ENCODE measurements at regions not wholly inside any gene's neighbourhood (a gene's known extent, or its start where the extent isn't known, plus 50 kb on each side); places are given as distances from the start of the nearest gene placed in this dataset.

GRCh38 chr3:157807280-157807679 is 298.9 kb downstream of the SHOX2 start:
- DNase-seq (no peak), ATAC-seq (no peak)
- Mint-ChIP-seq H3K4me1 (no peaks in the 10 kb centered on the region), H3K27me3 (peaks cover 0 to 3% (median 0%) of the 10 kb centered on the region in 5 donors), H3K27ac (no peak overlapping the region), H3K9me3 (peaks cover 0 to 17% (median 6%) of the 10 kb centered on the region in 9 donors), H3K4me3 (no peak overlapping the region), H3K36me3 (no peaks in the 10 kb centered on the region)
- POLR2A ChIA-PET = no interaction called here

- H3K27me3 Mint-ChIP-seq = peaks cover 0 to 3% (median 0%) of the 10 kb centered on the region in 5 donors
- H3K27ac Mint-ChIP-seq = no peak overlapping the region
- ATAC-seq = no peak
Measured at GRCh38 chr3:157805538-157805937, 300.7 kb downstream of the SHOX2 start.

DNA sequence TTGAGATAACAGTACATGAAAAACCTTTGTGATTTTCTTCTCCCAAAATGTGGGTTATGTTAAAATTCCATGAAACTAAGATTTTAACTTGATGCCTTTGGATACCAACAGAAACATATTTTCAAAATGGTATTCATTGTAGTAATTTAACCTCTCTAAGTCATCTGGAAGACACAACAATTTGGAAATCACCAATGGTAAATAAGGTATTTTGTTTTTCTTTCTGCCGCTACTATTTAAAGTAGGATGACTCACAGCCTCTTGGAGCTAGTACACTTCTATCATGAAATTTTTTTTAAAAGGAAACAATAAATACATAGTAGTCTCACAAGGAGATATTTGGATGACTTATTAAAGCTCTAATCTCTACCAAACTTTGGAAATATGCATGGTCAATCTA is 291.6 kb upstream of the VEPH1 start:
- H3K4me3 Mint-ChIP-seq = no peak overlapping the region

More at GRCh38 chr3:157805538-157805937, 300.7 kb downstream of the SHOX2 start:
- POLR2A ChIA-PET = no interaction called here
- H3K36me3 Mint-ChIP-seq = peaks cover 0 to 9% (median 0%) of the 10 kb centered on the region in 3 donors
- H3K4me3 Mint-ChIP-seq = no peak overlapping the region
- no peaks in the 10 kb centered on the region for H3K4me1 Mint-ChIP-seq
- H3K9me3 Mint-ChIP-seq = peaks cover 12 to 32% (median 16%) of the 10 kb centered on the region in 9 donors
- no peak for DNase-seq

DNA sequence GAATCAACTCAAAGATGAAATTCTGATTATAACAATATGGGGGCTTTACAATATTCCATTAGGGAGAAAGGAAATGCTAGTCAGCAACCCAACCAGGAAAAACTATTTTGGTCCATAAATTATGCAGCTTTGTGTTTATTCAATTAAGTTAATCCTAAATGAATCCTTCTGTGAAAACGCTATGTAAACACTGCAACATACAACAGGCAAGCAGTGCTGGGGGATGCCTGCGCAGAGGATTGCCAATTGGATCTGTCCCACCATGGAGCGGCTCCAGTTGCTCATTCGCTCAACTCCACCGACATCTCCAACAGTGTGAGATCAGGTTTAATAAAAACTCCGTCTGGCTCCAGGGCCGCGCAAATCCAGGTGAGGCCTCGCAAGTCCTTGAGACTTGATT is 290.5 kb upstream of the VEPH1 start:
- no peak overlapping the region for H3K27ac Mint-ChIP-seq
- no peak overlapping the region for H3K4me3 Mint-ChIP-seq
- peaks cover 0 to 8% (median 6%) of the 10 kb centered on the region in 9 donors for H3K9me3 Mint-ChIP-seq
- POLR2A ChIA-PET = no interaction called here
- H3K36me3 Mint-ChIP-seq = no peaks in the 10 kb centered on the region
- H3K27me3 Mint-ChIP-seq = no peaks in the 10 kb centered on the region
- H3K4me1 Mint-ChIP-seq = no peaks in the 10 kb centered on the region
- DNase-seq = no peak
- no peak for ATAC-seq

More for the DNA sequence above, 291.6 kb upstream of the VEPH1 start:
- no peak overlapping the region for H3K27ac Mint-ChIP-seq
- H3K36me3 Mint-ChIP-seq = no peaks in the 10 kb centered on the region
- ATAC-seq (no peak), DNase-seq (no peak)
- no peaks in the 10 kb centered on the region for H3K4me1 Mint-ChIP-seq
- POLR2A ChIA-PET = no interaction called here
- peaks cover 0 to 17% (median 8%) of the 10 kb centered on the region in 9 donors for H3K9me3 Mint-ChIP-seq
- no peaks in the 10 kb centered on the region for H3K27me3 Mint-ChIP-seq

GRCh38 chr3:157789162-157789561 is 285.9 kb upstream of the VEPH1 start:
- H3K27ac Mint-ChIP-seq = no peak overlapping the region
- no peak for ATAC-seq

GRCh38 chr3:157786618-157787017 is 283.4 kb upstream of the VEPH1 start:
- no peaks in the 10 kb centered on the region for H3K4me1 Mint-ChIP-seq
- no peaks in the 10 kb centered on the region for H3K36me3 Mint-ChIP-seq
- DNase-seq (no peak), ATAC-seq (no peak)
- no peak overlapping the region for H3K27ac Mint-ChIP-seq
- no peak overlapping the region for H3K4me3 Mint-ChIP-seq
- POLR2A ChIA-PET = no interaction called here
- H3K27me3 Mint-ChIP-seq = no peaks in the 10 kb centered on the region
- H3K9me3 Mint-ChIP-seq = peaks cover 0 to 21% (median 0%) of the 10 kb centered on the region in 9 donors

More at GRCh38 chr3:157789162-157789561, 285.9 kb upstream of the VEPH1 start:
- Mint-ChIP-seq H3K27me3 (no peaks in the 10 kb centered on the region), H3K4me3 (no peak overlapping the region), H3K4me1 (no peaks in the 10 kb centered on the region), H3K36me3 (no peaks in the 10 kb centered on the region), H3K9me3 (peaks cover 0 to 13% (median 0%) of the 10 kb centered on the region in 9 donors)
- DNase-seq = no peak
- POLR2A ChIA-PET = no interaction called here

DNA sequence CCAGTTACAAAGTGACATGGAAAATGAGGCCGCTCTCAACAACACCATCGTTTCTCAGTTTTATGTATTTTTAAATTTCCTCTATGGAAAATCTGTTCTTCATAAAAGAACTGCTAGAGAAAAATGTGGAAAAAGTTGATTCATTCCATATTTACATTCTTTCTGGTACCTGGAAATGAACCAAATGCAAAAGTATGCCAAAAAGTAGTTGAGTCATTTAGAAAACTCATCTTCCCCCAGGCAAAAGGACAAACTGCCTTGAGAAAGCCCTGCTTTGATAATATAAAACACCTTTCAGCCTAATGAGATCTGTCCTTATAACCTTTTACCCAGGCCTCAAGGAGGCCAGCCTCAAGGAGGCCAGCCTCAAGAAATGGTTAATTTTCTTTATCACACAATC is 283.0 kb upstream of the VEPH1 start:
- POLR2A ChIA-PET = no interaction called here
- Mint-ChIP-seq H3K27ac (no peak overlapping the region), H3K4me3 (no peak overlapping the region)

DNA sequence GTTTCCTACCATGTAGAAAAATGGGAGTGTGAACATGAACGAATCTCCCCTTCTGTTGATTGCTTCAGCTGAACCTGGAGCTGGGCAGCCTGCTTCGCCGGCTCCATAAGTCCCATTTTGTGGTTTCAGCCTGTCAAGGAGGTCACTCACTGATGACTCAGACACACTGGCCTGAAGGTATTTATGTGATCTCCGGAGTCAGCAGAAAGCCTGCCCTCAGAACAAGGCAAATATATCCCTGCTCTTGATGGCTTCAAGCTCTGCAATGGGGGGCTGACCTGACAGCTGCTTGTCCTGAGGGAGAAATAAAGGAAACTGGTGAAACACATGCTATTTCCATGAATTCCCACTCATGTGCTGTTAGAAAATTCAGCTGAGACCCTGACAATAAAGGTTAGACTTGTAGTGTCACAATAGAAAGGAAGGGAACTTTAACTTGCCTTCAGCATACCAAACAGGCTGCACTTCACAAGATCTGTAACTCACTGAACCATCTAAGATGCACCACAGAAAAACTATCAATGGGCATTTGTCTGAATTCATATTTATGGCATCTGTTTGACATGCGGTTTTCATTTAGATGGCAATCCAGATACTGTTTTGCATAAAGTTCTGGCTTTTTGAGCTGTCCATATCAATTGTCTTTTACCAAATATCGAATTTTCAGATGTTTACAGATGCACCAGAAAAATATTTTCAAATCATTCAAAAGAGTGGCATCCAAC is 282.0 kb upstream of the VEPH1 start:
- H3K4me3 Mint-ChIP-seq = no peak overlapping the region
- DNase-seq (no peak), ATAC-seq (no peak)
- H3K27ac Mint-ChIP-seq = no peak overlapping the region
- no peaks in the 10 kb centered on the region for H3K27me3 Mint-ChIP-seq
- no peaks in the 10 kb centered on the region for H3K4me1 Mint-ChIP-seq
- POLR2A ChIA-PET = no interaction called here
- peaks cover 0 to 21% (median 0%) of the 10 kb centered on the region in 9 donors for H3K9me3 Mint-ChIP-seq
- H3K36me3 Mint-ChIP-seq = no peaks in the 10 kb centered on the region

More for the DNA sequence above, 283.0 kb upstream of the VEPH1 start:
- no peaks in the 10 kb centered on the region for H3K27me3 Mint-ChIP-seq
- no peaks in the 10 kb centered on the region for H3K4me1 Mint-ChIP-seq
- DNase-seq (no peak), ATAC-seq (no peak)
- H3K9me3 Mint-ChIP-seq = peaks cover 0 to 21% (median 0%) of the 10 kb centered on the region in 9 donors
- H3K36me3 Mint-ChIP-seq = no peaks in the 10 kb centered on the region

- Mint-ChIP-seq H3K9me3 (peaks cover 0 to 11% (median 3%) of the 10 kb centered on the region in 9 donors), H3K27ac (no peak overlapping the region), H3K4me1 (no peaks in the 10 kb centered on the region), H3K27me3 (peaks cover 0 to 2% (median 0%) of the 10 kb centered on the region in 5 donors), H3K36me3 (no peaks in the 10 kb centered on the region), H3K4me3 (no peak overlapping the region)
- ATAC-seq (no peak), DNase-seq (no peak)
- POLR2A ChIA-PET = no interaction called here
Measured at GRCh38 chr3:157782236-157782635, 279.0 kb upstream of the VEPH1 start.

GRCh38 chr3:157776861-157777260 is 273.6 kb upstream of the VEPH1 start:
- DNase-seq = no peak
- Mint-ChIP-seq H3K4me1 (no peaks in the 10 kb centered on the region), H3K27me3 (peaks cover 0 to 16% (median 4%) of the 10 kb centered on the region in 5 donors), H3K27ac (no peak overlapping the region), H3K9me3 (peaks cover 0 to 10% (median 0%) of the 10 kb centered on the region in 9 donors), H3K4me3 (no peak overlapping the region), H3K36me3 (no peaks in the 10 kb centered on the region)
- ATAC-seq = no peak
- POLR2A ChIA-PET = no interaction called here

DNA sequence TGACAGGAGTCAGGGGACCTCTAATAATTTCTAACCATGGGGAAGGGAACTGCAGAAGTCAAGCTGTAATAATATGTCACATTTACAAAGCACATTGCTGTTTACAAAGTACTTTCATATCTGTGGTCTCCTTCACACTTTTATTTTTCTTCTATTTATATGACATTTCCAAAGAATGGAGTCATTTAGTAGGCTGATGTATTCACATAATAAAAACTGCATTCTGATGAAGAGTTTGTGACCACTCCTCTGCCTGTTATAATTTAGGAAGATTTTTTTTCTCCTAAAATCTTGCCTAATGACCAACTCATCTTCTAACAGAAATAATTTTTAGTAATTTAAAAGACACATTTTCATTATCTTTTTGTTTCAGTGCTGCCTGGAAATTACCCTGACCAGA is 272.2 kb upstream of the VEPH1 start:
- no peak overlapping the region for H3K27ac Mint-ChIP-seq
- ATAC-seq (no peak), DNase-seq (no peak)
- H3K36me3 Mint-ChIP-seq = no peaks in the 10 kb centered on the region
- H3K4me1 Mint-ChIP-seq = no peaks in the 10 kb centered on the region
- H3K27me3 Mint-ChIP-seq = peaks cover 0 to 16% (median 4%) of the 10 kb centered on the region in 5 donors
- H3K9me3 Mint-ChIP-seq = peaks cover 0 to 10% (median 0%) of the 10 kb centered on the region in 9 donors
- POLR2A ChIA-PET = no interaction called here
- H3K4me3 Mint-ChIP-seq = no peak overlapping the region

GRCh38 chr3:157769378-157769777 is 266.2 kb upstream of the VEPH1 start:
- Mint-ChIP-seq H3K36me3 (no peaks in the 10 kb centered on the region), H3K4me3 (no peak overlapping the region), H3K27ac (no peak overlapping the region), H3K9me3 (peaks cover 0 to 6% (median 0%) of the 10 kb centered on the region in 9 donors), H3K27me3 (peaks cover 0 to 9% (median under 1%) of the 10 kb centered on the region in 5 donors), H3K4me1 (no peaks in the 10 kb centered on the region)
- ATAC-seq (no peak), DNase-seq (no peak)
- POLR2A ChIA-PET = no interaction called here

DNA sequence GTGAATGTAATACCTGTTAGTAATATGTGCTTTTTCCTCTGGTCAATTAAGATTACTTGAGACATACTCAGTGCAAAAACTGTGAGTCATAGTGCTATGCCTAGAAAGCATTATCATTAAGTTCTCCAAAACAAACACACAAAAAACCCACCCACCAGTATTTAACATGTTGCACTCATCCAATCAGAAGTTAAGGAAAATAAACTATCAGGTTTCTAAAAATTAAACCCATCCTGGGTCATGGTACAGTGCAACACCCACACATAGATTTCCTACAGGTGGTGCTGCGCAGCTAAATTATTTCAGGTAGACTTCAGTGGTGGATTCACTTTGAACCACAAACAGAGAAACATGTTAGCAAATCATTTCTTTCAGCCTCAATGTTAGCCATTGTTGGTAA is 264.4 kb upstream of the VEPH1 start:
- Mint-ChIP-seq H3K4me3 (no peak overlapping the region), H3K36me3 (no peaks in the 10 kb centered on the region), H3K4me1 (no peaks in the 10 kb centered on the region), H3K27me3 (peaks cover 0 to 7% (median 0%) of the 10 kb centered on the region in 5 donors), H3K9me3 (peaks cover 0 to 14% (median 0%) of the 10 kb centered on the region in 9 donors), H3K27ac (no peak overlapping the region)
- ATAC-seq (no peak), DNase-seq (no peak)
- POLR2A ChIA-PET = no interaction called here

DNA sequence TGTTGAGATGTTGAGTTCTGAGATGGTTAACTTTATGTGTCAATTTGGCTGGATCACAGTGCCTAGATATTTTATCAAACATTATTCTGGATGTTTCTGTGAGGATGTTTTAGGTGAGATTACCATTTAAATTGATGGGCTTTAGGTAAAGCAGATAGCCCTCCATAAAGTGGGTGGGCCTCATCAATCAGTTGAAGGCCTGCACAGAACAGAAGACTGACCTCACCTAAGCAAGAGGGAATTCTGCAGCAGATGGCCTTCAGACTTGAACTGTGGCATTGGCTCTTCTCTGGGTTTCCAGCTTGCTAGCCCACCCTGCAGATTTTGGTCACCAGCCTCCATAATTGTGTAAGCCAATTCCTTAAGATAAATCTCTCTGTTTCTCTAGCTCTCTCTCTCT is 260.4 kb upstream of the VEPH1 start:
- Mint-ChIP-seq H3K4me1 (no peaks in the 10 kb centered on the region), H3K36me3 (no peaks in the 10 kb centered on the region), H3K9me3 (peaks cover 0 to 14% (median 2%) of the 10 kb centered on the region in 9 donors), H3K4me3 (no peak overlapping the region), H3K27me3 (peaks cover 0 to 7% (median 0%) of the 10 kb centered on the region in 5 donors), H3K27ac (no peak overlapping the region)
- no peak for ATAC-seq
- DNase-seq = no peak
- POLR2A ChIA-PET = no interaction called here
